GM19023 (cell line): ENCODE measurements at regions not wholly inside any gene's neighbourhood (a gene's known extent, or its start where the extent isn't known, plus 50 kb on each side); places are given as distances from the start of the nearest gene placed in this dataset.
A peak's percentile ranks its signal among the peaks of the same experiment; 100 is the strongest.

Source experiments
- ATAC-seq: cut with Tn5 transposase; IDR thresholded peaks from one replicate; pipeline ENCODE4 v1.9.1; 2021; ENCODE audit warnings: mild to moderate bottlenecking, moderate library complexity; ENCODE audit not compliant: unreplicated experiment

DNA sequence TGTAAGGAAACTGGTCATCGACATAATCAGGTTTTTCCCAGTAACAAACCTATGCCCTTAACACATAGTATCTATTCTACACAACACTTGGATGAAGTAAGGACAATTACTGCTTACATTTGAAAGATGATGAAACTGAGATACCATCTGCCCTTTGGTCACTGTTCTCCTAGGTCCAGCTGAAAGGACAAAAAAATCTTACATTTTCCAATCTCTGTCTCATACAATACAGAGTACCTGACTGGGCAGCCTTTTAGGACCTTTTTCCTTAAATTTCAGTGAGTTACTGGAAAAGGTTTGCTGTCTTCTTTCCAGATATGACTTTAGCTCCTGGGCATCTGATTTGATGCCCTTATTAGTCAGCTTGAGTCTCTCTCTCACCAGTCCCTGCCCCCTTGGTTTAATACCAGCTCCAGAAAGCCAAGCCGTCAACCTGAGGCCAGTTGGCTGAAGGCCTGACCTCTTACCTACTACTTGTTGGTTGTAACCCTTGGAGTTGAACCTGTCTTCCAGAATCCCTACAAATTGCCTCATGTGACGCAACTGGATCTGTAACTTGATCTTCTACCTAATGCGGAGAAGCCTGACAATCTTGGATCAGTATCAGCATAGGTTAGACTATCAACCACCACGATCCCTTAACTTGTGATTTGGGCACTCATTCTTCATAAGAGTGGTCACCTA is 355.3 kb upstream of the ZNF385D start:
- ATAC-seq, result no peak

DNA sequence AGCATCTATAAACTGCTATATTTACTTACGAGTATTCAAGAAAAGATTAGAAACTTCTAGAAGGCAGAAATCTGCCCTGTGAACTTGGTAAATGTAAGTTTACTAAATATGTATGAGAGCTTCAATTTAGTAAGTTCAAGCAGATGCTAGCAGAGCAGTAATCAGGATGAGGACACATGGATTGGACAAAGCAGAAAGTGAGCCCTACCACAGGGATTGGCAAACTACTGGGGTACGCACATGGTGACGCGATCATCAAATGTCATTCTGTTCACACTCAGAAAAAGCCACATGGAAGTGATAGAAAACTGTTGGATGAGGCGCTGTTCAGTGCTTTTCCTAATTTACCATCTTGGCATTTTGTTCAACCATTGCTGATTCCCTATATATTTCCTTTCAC is 360.2 kb upstream of the ZNF385D start:
- no peak for ATAC-seq

DNA sequence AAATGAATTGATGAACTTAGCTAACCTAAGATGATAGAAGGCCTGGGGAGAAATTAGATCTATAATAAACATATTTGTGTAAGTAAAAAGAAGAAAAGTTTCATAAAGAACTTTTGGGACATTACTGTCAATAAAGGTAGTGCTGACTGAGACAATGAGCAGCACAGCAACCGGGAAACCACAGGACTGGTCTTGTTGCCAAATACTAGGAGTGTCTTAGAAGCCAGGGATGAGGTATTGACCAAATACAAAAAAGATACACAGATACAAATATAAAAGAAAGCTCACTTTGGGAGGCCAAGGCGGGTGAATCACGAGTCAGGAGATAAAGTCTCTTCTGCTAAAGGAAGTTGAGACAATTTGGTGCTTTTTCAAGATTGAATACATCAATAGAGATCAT is 362.4 kb upstream of the ZNF385D start:
- ATAC-seq, result no peak

DNA sequence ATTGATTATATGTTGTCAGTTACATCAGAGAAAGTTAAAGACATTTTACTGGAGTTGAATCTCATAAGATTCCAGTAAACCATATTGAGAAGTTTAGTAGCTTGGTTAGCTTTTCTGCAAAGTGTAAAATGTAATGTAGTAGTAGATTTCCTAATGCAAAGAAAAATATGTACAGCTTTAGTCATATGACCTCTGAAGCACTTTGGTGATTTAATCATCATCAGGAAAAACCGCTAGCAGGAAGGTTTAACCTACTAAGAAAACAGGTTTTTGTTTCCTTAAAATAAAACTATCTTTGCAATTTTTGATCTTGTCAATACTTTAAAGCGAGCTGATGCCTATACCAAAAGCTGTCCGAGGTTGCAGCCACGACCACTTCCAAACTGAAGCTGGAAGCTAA is 364.6 kb upstream of the ZNF385D start:
- no peak for ATAC-seq

DNA sequence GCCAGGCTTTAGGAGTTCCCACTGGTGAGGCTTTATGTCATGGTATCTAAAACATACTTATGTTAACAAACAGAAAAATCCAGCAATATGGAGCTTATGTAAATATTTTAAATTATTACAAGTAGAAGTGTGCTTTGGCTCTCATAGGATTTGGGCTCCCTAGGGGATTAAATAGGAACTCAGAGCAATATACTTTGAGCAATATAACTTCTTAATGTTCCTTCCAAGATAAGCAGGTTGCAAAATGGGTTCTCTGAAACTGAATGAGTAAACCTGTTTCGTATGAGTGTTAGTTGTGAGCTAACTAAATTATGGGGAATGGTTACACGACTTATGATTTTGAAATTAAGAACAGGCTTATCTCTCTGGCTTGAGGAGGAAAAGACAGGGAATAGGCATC is 366.1 kb upstream of the ZNF385D start:
- ATAC-seq, result no peak

DNA sequence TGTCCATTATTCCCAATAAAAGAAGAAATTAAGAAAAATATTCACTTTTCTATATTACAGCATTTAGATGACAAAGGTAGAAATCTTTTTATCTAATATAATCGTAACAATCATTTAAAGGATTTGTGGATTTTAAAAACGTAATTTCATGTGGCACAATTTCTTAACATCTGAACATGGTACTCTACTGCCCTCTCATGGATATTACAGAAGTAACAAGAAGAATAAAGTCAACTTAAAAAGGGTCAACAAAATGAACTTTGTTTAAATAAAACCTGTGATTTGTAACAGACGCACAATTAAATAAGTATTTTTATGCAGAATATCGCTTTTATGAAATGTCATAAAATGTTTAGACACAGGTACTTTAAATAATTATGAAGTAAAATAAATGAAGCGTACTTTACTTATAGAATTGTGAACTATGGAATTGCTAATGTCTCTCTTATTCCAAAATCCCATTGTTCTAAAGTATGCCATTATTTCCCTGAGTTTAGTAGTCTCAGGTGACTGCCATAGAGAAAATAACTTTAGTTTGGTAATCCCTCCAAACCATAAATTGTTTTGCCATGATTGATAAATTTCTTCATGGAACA is 366.8 kb upstream of the ZNF385D start:
- no peak for ATAC-seq

DNA sequence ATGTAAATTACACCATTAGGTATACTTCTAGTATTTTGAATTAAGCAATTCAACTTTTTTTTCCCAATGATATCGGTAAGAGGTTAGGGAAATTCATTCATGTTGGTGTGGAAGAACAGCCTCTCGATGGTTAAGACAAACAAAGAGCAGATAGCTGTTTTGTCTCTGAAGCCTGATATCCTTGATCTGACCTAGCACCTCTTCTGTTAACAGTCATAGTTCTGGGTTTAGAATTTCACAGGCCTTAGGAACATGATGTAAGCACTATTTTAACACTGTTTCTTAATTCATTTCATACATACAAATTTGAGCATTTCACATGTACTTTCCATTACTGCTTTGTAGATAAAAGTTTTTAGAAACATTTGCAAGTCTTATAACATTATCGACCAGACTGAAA is 367.5 kb upstream of the ZNF385D start:
- no peak for ATAC-seq

DNA sequence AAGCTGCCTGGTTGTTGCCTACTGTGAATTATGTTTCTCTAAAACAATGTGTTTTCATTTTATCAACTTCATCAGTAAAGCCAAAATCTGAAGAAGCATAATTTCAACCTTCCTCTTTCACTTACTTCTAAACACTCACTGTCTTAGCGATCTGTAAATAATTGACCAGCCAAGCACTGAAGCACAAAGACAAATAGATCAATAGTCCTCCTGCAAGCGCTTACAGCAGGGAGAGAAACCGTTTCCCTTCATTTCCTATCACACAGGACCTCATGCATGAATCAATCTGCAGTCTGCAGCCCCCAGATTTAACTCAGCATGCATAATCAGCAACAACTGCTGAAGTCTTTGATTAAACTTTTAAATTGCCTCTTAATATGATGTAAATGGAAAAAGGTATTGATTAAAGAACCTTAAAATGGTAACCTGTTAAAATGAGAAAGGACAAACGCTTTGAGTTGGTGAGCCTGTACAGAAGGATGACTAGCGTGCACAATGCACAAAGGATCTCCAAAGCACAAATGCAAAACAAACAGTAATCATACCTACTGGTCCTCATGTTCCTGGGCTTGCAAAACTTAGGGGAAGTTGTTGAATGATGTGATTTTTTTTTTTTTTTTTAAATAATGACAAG is 370.2 kb upstream of the ZNF385D start:
- ATAC-seq, result peak; percentile 87

DNA sequence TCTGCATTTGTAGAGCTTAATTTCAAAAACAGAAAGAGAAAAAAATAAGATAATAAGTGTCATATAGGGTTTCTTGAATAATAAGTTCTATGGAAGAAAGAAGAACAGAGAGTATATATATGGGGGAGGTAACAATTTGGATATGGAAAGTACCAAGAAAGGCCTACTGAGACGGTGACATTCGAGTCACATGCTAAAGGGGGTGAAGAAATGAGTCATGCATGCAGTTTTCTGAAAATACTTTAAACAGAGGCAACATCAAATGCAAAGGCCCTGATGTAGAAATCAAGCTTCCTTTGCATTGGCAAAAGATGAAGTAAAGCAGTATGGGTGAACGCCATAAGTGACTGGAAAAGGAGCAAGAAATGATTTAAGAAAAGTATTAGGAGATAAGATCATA is 371.6 kb upstream of the ZNF385D start:
- peak; percentile 73 for ATAC-seq

DNA sequence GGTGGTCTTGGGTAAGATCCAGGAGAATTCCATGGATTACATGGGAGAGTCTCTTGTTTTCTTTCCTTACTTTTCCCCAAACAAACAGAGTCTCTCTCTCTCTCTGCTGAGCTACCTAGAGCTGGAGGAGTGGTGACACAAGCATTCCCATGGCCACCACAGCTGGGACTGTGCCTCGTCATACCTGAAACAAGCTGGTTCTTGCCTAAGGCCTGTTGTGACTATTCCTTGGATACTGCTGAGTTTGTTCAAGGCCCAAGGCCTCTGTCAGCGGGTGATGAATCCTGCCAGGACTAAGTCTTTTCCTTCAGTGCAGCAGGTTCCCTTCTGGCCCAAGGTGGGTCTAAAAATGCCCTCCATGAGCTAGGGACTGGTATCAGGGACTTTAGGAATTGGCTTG is 378.1 kb upstream of the ZNF385D start:
- no peak for ATAC-seq

DNA sequence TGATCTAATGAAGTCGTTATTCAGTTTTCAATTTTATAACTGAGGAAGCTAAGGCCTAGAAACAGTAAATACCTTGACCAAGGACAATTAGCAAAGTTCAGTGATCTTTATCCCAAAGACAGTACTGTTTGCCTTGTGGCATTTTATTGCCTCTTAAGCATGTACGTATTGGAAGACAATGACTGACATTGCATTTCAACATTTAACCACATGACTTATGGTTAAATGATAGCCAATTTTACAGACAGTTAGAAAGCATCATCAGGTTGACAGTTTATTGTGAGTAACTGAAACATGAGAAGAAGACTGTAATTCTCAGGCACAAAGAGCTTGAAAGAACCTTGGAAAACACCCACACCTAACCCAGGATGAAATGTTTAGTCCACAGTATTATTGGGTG is 390.8 kb upstream of the ZNF385D start:
- ATAC-seq, result no peak

DNA sequence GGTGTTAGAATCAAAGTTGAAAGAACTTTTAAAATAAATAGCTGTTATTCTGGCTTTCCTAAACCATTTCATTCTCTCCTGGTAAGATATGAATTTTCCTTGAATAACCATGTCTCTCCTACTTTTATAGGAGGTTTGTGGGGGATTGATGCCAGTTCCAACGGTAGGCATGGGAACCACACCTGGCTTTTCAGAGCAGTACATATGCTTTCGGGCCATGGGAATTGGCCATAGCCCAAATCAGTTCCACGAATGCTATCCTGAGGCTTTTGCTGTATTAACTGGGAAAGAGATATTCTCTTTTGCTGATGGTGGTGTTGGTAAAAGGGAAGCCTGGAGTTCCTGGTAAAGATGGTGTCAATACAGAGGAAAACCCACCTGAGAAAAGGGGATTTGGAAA is 396.2 kb upstream of the ZNF385D start:
- ATAC-seq, result no peak

DNA sequence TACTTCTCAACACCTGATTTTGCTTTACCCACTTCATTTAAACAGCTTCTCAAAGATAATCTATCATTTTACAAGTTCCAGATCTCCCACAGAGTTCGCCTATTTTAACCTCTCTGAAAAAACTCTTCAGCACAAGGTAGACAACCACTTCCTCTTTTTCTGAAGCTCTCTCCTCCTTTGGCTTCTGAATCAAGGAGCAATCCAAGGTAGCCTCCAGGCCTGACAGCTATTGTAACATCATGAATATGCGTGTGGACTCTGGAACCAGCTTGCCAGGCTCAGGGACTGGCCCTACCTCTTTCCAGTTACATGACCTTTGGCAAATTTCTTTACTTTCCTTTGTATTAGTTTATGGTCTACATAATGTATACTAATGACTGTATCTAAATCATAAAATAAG is 405.9 kb upstream of the ZNF385D start:
- no peak for ATAC-seq

DNA sequence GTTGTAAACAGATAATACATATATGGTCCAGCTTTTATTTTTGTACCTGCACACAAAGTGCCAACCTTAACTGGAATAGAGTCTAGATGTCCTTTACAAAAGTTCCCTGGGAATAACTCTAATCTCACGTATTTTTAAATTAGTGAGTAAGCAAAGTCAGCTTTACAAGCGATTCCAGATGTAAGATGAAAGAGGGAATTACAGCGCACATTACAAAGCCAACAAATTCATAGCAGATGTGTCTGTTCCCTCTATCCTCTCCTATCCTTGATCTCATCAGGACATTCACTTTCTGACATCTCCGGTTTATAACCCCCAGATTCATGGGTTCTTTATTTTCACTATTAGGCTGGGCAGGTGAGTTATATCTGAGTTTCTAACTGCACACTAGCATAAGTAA is 406.8 kb upstream of the ZNF385D start:
- no peak for ATAC-seq

DNA sequence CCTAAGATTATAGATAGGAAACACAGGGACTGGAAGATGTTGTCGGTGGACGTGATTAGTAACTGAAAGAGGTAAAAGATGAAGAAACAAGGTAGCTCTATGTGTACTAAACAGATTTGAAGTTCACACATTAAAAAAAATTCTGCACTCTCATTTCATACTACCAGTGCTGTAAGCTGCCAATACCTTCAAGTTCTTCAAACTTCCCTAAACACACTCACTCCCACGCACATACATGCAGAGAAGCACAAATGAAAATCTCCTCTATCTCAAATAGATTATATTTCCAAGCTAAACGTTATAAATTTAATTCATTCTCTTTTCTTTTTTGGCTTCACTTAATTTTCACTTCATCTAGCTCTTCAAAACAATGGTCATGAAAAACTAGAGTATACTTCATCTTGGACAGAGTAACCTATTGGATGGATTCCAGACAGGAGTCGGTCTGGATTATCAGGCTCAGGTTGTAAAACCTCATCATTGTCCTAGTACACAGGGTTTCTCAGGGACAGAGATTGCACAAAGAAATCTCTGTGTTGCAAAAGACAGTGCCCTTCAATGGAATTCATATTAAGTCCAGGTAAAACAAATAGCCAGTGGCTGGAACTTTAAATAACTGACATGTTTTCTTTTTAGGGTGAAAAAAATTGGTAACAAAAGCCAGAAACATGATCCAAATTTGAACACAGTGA is 408.1 kb upstream of the ZNF385D start:
- no peak for ATAC-seq

DNA sequence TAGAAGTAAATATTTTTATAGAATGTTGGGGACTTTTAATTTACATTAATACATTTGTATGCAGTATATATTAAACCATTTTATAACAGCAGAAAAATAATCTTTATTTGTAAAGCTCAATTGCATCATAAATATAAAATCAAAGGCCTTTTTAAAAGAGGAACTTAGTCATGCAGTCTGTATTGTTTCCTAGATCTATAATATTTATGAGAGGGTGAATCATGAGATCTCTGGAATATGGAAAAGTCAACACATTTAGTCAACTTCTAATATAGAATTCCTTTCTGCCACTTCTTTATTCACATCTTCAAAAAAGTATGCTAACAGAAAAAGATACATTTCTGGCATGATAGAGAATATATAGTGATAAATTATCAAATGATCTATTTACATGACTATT is 410.3 kb upstream of the ZNF385D start:
- ATAC-seq, result no peak

DNA sequence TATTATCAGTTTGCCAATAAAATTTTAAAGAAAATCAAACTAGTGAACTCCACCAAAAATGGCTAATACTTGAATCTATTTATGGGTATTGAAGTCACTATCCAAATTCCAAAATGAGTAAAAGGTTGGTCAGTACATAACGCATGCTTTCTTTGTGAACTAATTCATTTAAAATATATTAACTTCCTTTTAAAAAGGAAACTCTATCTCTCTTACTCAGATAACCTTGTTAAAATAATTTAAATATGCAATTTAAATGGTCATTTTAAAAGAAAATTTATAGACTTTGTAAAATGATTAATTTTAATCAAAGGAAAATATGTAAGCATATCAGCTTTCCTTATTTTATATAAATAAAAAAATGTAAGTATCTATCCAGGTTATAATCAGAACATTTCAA is 419.4 kb upstream of the ZNF385D start:
- ATAC-seq, result no peak

DNA sequence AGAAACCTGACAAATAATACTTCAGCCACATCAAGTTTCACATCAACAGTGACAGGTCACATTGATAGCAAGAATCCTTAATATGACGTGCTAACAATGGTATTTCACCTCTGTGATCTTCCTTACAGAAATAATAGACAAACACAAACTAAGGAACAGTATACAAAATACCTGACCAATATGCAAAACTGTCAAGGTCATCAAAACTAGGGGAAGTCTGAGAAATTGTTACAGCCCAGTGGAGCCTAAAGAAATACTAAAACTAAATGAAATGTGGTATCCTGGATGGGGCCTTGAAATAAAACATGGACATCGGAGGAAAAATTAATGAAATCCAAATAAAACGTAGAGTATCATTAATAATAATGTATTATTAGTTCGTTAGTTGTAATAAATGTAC is 422.0 kb upstream of the ZNF385D start:
- ATAC-seq, result no peak

DNA sequence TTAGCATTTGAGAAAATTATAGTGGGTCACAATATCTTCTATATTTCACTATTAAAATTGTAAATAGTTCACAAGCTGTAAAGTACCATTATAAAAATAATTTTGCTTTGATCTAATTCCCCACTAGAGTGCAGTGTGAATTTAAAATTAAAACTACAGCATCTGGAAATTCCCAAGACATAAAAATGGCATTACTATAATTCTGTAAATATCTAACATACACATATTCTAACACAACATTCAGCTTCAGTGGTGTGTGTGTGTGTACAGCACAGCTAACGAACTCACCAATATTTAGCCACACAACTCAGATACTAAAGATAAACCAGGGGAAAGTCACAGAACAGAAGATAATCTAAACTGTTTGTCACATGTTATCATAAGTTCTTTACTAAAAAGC is 424.9 kb upstream of the ZNF385D start:
- no peak for ATAC-seq

DNA sequence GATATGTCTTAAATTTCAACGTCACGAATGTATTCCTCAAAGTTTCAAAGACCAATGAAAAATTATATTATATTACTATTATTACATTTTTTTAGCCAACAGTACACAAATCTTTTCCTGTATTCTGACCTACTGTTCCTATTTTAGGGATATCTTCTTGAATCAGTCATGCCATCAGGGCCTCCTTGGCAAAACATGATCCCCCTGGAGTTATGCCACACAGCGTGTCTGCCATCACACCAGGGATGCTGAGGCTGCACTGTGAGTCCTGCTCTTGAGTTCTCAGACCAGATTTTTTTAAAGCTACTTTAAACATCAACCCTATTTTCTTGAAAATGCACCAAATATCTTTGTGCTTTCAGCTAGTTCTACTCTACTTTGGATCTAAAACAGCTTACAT is 425.9 kb upstream of the ZNF385D start:
- no peak for ATAC-seq

DNA sequence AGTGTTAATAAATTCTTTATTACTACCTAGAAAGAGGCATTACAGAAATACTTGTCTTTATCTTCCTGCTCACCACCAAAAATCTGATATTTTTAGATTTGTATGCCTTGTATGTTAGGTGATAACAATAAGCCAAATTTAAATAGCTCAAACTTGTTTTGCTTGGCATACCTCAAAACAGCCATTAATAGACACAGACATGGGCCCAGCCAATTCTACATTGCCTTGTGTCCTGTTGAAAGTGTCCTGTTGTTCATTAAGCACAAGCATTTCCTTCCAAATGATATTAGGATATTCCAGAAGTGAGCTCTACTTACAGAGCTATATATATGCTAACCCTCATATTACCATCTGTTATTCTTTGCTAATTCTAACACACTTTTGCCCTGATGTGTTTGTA is 438.6 kb upstream of the ZNF385D start:
- no peak for ATAC-seq

DNA sequence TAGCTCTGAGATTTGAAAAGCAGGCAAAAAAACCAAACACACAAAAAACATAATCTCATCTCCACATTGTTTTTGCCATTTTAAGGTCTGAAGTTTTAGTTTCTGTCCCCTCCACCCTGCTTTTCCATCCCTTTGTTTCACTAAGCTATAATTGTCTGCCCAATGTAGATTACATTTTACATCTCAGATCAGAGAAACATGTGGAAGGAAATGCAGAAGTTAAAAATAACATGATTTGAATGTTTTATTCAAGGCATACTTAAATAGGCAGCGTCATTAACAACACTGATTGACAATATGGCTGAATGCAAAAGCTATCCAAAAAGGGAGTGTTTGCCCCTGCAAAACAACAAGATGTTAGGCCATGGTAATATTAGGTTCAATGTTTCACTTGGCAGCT is 448.1 kb upstream of the ZNF385D start:
- ATAC-seq, result no peak
